ENCODE measurements at regions not wholly inside any gene's neighbourhood (a gene's known extent, or its start where the extent isn't known, plus 50 kb on each side); places are given as distances from the start of the nearest gene placed in this dataset.
A peak's percentile ranks its signal among the peaks of the same experiment; 100 is the strongest.
"Not testable (repeated sequence)": the region's sequence is repeated elsewhere in the genome, so short reads cannot be mapped to it uniquely, and the experiment has no call there.

GRCh38 chr2:57488061-57488460 is 558.5 kb upstream of the VRK2 start:
- no peaks in the 10 kb centered on the region for H3K9me3 ChIP-seq (ENCODE audit: low read length)
- no peaks in the 10 kb centered on the region for H3K27me3 ChIP-seq (ENCODE audit: insufficient read depth, low read length)
- no peaks in the 10 kb centered on the region for H3K4me1 ChIP-seq (ENCODE audit: insufficient read depth, low read length)

GRCh38 chr2:57490741-57491140 is 555.9 kb upstream of the VRK2 start:
- no peaks in the 10 kb centered on the region for H3K4me1 ChIP-seq (ENCODE audit: insufficient read depth, low read length)
- no peaks in the 10 kb centered on the region for H3K27me3 ChIP-seq (ENCODE audit: insufficient read depth, low read length)
- H3K36me3 ChIP-seq (ENCODE audit: insufficient read depth, low read length) = no peaks in the 10 kb centered on the region
- H3K9me3 ChIP-seq (ENCODE audit: low read length) = no peaks in the 10 kb centered on the region
- no peak overlapping the region for H2AFZ ChIP-seq (ENCODE audit: low read depth, low read length)
- H3K4me3 ChIP-seq (ENCODE audit: low read length) = no peak overlapping the region

More at GRCh38 chr2:57488061-57488460, 558.5 kb upstream of the VRK2 start:
- Histone ChIP-seq H3K4me3 (ENCODE audit: low read length) (no peak overlapping the region), H3K36me3 (ENCODE audit: insufficient read depth, low read length) (no peaks in the 10 kb centered on the region), H2AFZ (ENCODE audit: low read depth, low read length) (no peak overlapping the region)

- Histone ChIP-seq H3K4me3 (ENCODE audit: low read length) (no peak overlapping the region), H3K27me3 (ENCODE audit: insufficient read depth, low read length) (no peaks in the 10 kb centered on the region), H3K9me3 (ENCODE audit: low read length) (no peaks in the 10 kb centered on the region), H3K36me3 (ENCODE audit: insufficient read depth, low read length) (no peaks in the 10 kb centered on the region), H2AFZ (ENCODE audit: low read depth, low read length) (no peak overlapping the region), H3K4me1 (ENCODE audit: insufficient read depth, low read length) (no peaks in the 10 kb centered on the region)
Measured at GRCh38 chr2:57491213-57491612, 555.4 kb upstream of the VRK2 start.

- not testable (repeated sequence) for H3K4me1 ChIP-seq (ENCODE audit: insufficient read depth, low read length); H3K36me3 ChIP-seq (ENCODE audit: insufficient read depth, low read length); H2AFZ ChIP-seq (ENCODE audit: low read depth, low read length); H3K27me3 ChIP-seq (ENCODE audit: insufficient read depth, low read length); H3K4me3 ChIP-seq (ENCODE audit: low read length); H3K9me3 ChIP-seq (ENCODE audit: low read length)
Measured at GRCh38 chr2:57493966-57494365, 552.6 kb upstream of the VRK2 start.

GRCh38 chr2:57497489-57498096 is 549.0 kb upstream of the VRK2 start:
- no peaks in the 10 kb centered on the region for H3K4me1 ChIP-seq (ENCODE audit: insufficient read depth, low read length)
- no peaks in the 10 kb centered on the region for H3K27me3 ChIP-seq (ENCODE audit: insufficient read depth, low read length)
- H3K9me3 ChIP-seq (ENCODE audit: low read length) = no peaks in the 10 kb centered on the region
- no peak overlapping the region for H3K4me3 ChIP-seq (ENCODE audit: low read length)
- H3K36me3 ChIP-seq (ENCODE audit: insufficient read depth, low read length) = no peaks in the 10 kb centered on the region
- H2AFZ ChIP-seq (ENCODE audit: low read depth, low read length) = no peak overlapping the region

GRCh38 chr2:57504787-57505186 is 541.8 kb upstream of the VRK2 start:
- Histone ChIP-seq H3K36me3 (ENCODE audit: insufficient read depth, low read length) (no peaks in the 10 kb centered on the region), H3K4me1 (ENCODE audit: insufficient read depth, low read length) (no peaks in the 10 kb centered on the region), H3K4me3 (ENCODE audit: low read length) (no peak overlapping the region), H2AFZ (ENCODE audit: low read depth, low read length) (no peak overlapping the region), H3K27me3 (ENCODE audit: insufficient read depth, low read length) (peaks cover 2% of the 10 kb centered on the region), H3K9me3 (ENCODE audit: low read length) (no peaks in the 10 kb centered on the region)

- Histone ChIP-seq H3K4me3 (ENCODE audit: low read length) (no peak overlapping the region), H3K27me3 (ENCODE audit: insufficient read depth, low read length) (peaks cover 2% of the 10 kb centered on the region), H3K9me3 (ENCODE audit: low read length) (no peaks in the 10 kb centered on the region), H3K36me3 (ENCODE audit: insufficient read depth, low read length) (no peaks in the 10 kb centered on the region), H3K4me1 (ENCODE audit: insufficient read depth, low read length) (no peaks in the 10 kb centered on the region), H2AFZ (ENCODE audit: low read depth, low read length) (no peak overlapping the region)
Measured at GRCh38 chr2:57509189-57509588, 537.4 kb upstream of the VRK2 start.

GRCh38 chr2:57510704-57511103 is 535.9 kb upstream of the VRK2 start:
- Histone ChIP-seq H3K9me3 (ENCODE audit: low read length) (no peaks in the 10 kb centered on the region), H3K27me3 (ENCODE audit: insufficient read depth, low read length) (peaks cover 2% of the 10 kb centered on the region), H3K36me3 (ENCODE audit: insufficient read depth, low read length) (no peaks in the 10 kb centered on the region), H3K4me1 (ENCODE audit: insufficient read depth, low read length) (no peaks in the 10 kb centered on the region), H3K4me3 (ENCODE audit: low read length) (no peak overlapping the region), H2AFZ (ENCODE audit: low read depth, low read length) (no peak overlapping the region)

GRCh38 chr2:57515366-57515765 is 531.2 kb upstream of the VRK2 start:
- Histone ChIP-seq H3K4me1 (ENCODE audit: insufficient read depth, low read length) (no peaks in the 10 kb centered on the region), H3K9me3 (ENCODE audit: low read length) (no peaks in the 10 kb centered on the region), H3K27me3 (ENCODE audit: insufficient read depth, low read length) (peaks cover 2% of the 10 kb centered on the region), H2AFZ (ENCODE audit: low read depth, low read length) (no peak overlapping the region), H3K4me3 (ENCODE audit: low read length) (no peak overlapping the region), H3K36me3 (ENCODE audit: insufficient read depth, low read length) (no peaks in the 10 kb centered on the region)

GRCh38 chr2:57516698-57517340 is 529.8 kb upstream of the VRK2 start:
- Histone ChIP-seq H2AFZ (ENCODE audit: low read depth, low read length) (peak overlapping the region; percentile 54), H3K4me1 (ENCODE audit: insufficient read depth, low read length) (no peaks in the 10 kb centered on the region), H3K27me3 (ENCODE audit: insufficient read depth, low read length) (peaks cover 2% of the 10 kb centered on the region), H3K36me3 (ENCODE audit: insufficient read depth, low read length) (no peaks in the 10 kb centered on the region), H3K4me3 (ENCODE audit: low read length) (no peak overlapping the region), H3K9me3 (ENCODE audit: low read length) (no peaks in the 10 kb centered on the region)

- no peak overlapping the region for H3K4me3 ChIP-seq (ENCODE audit: low read length)
- H3K4me1 ChIP-seq (ENCODE audit: insufficient read depth, low read length) = no peaks in the 10 kb centered on the region
- H3K27me3 ChIP-seq (ENCODE audit: insufficient read depth, low read length) = no peaks in the 10 kb centered on the region
- H3K36me3 ChIP-seq (ENCODE audit: insufficient read depth, low read length) = no peaks in the 10 kb centered on the region
- H2AFZ ChIP-seq (ENCODE audit: low read depth, low read length) = no peak overlapping the region
- H3K9me3 ChIP-seq (ENCODE audit: low read length) = no peaks in the 10 kb centered on the region
Measured at GRCh38 chr2:57523304-57523703, 523.3 kb upstream of the VRK2 start.

GRCh38 chr2:57527685-57528084 is 518.9 kb upstream of the VRK2 start:
- Histone ChIP-seq H3K4me3 (ENCODE audit: low read length) (no peak overlapping the region), H3K9me3 (ENCODE audit: low read length) (no peaks in the 10 kb centered on the region), H3K36me3 (ENCODE audit: insufficient read depth, low read length) (no peaks in the 10 kb centered on the region), H2AFZ (ENCODE audit: low read depth, low read length) (no peak overlapping the region), H3K4me1 (ENCODE audit: insufficient read depth, low read length) (no peaks in the 10 kb centered on the region), H3K27me3 (ENCODE audit: insufficient read depth, low read length) (no peaks in the 10 kb centered on the region)

GRCh38 chr2:57528499-57528898 is 518.1 kb upstream of the VRK2 start:
- Histone ChIP-seq H3K4me1 (ENCODE audit: insufficient read depth, low read length) (no peaks in the 10 kb centered on the region), H2AFZ (ENCODE audit: low read depth, low read length) (no peak overlapping the region), H3K4me3 (ENCODE audit: low read length) (no peak overlapping the region), H3K36me3 (ENCODE audit: insufficient read depth, low read length) (no peaks in the 10 kb centered on the region), H3K9me3 (ENCODE audit: low read length) (no peaks in the 10 kb centered on the region), H3K27me3 (ENCODE audit: insufficient read depth, low read length) (no peaks in the 10 kb centered on the region)

GRCh38 chr2:57534358-57534757 is 512.2 kb upstream of the VRK2 start:
- H2AFZ ChIP-seq (ENCODE audit: low read depth, low read length) = no peak overlapping the region
- no peaks in the 10 kb centered on the region for H3K9me3 ChIP-seq (ENCODE audit: low read length)
- no peaks in the 10 kb centered on the region for H3K4me1 ChIP-seq (ENCODE audit: insufficient read depth, low read length)
- H3K4me3 ChIP-seq (ENCODE audit: low read length) = no peak overlapping the region
- no peaks in the 10 kb centered on the region for H3K36me3 ChIP-seq (ENCODE audit: insufficient read depth, low read length)
- H3K27me3 ChIP-seq (ENCODE audit: insufficient read depth, low read length) = no peaks in the 10 kb centered on the region
